ENCODE measurements at regions not wholly inside any gene's neighbourhood (a gene's known extent, or its start where the extent isn't known, plus 50 kb on each side); places are given as distances from the start of the nearest gene placed in this dataset.

DNA sequence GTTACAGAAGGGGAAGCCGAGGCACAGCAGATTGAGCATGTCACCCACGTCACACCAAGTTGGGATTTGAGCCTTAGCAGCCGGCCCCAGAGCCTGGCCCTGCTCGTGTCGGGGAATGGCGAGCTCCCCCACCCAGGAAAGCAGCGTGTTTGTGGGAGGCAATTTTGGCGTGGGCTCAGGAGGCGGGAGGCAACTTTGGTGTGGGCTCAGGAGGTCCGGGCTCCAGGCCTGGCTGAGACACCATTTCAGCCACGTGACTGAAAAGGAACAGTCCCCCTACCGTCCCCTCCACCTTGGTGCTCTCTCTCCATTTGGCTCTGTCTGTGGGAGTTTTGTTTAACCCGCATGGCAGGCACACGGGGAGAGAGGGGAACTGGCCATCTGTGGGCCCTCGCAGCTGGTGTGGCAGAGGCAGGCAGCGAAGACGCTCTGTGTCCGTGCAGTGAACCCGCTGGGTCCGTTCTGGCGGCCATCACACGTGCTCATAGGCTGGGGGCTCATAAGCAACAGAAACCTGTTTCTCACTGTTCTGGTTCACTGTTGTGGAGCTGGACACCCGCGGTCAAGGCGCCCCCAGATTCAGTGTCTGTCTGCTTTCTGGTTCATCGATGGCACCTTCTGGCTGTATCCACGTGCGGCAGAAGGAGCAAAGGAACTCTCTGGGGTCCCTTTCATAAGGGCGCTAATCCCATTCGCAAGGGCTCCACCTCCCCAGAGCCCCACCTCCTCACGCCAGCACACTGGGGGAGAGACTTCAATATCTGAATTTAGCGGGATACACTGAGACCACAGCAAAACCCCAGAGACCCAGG lies 110.2 kb downstream of the CRYAA start:
- H3K9ac ChIP-seq (replicated peaks; ENCODE audit: extremely low read depth, insufficient read depth, low read length) = no peak overlapping the region
- intact Hi-C loops (cut with micrococcal nuclease) = no loop called here
- H3K4me1 ChIP-seq (ENCODE audit: control insufficient read depth, extremely low read depth, insufficient read depth, low read length) = no peaks in the 10 kb centered on the region
- H3K27ac ChIP-seq (ENCODE audit: insufficient read depth, low read depth, low read length) = no peak overlapping the region
- H3K9me1 ChIP-seq (replicated peaks; ENCODE audit: control insufficient read depth, extremely low read depth, insufficient read depth, low read length) = no peaks in the 10 kb centered on the region
- H3K9me3 ChIP-seq (replicated peaks; ENCODE audit: control insufficient read depth, insufficient read depth, low read length) = no peaks in the 10 kb centered on the region
- no peaks in the 10 kb centered on the region for H3K79me2 ChIP-seq (ENCODE audit: control insufficient read depth, insufficient read depth, low read length)
- TF ChIP-seq, protein P1, sequence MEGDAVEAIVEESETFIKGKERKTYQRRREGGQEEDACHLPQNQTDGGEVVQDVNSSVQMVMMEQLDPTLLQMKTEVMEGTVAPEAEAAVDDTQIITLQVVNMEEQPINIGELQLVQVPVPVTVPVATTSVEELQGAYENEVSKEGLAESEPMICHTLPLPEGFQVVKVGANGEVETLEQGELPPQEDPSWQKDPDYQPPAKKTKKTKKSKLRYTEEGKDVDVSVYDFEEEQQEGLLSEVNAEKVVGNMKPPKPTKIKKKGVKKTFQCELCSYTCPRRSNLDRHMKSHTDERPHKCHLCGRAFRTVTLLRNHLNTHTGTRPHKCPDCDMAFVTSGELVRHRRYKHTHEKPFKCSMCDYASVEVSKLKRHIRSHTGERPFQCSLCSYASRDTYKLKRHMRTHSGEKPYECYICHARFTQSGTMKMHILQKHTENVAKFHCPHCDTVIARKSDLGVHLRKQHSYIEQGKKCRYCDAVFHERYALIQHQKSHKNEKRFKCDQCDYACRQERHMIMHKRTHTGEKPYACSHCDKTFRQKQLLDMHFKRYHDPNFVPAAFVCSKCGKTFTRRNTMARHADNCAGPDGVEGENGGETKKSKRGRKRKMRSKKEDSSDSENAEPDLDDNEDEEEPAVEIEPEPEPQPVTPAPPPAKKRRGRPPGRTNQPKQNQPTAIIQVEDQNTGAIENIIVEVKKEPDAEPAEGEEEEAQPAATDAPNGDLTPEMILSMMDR (IDR thresholded peaks at IDR 0.05; ENCODE audit: extremely low read depth in 1 of 2, insufficient read depth in 1 of 2, low read depth in 1 of 2, low read length in 2 of 2) = no peak
- TF ChIP-seq GATA2 (IDR thresholded peaks at IDR 0.05; ENCODE audit: insufficient read depth, insufficient read length, low read depth, low read length) (no peak), EZH2 (IDR thresholded peaks at IDR 0.05; ENCODE audit: borderline replicate concordance, low read depth, low read length, severe bottlenecking) (no peak), FOS (IDR thresholded peaks at IDR 0.05; ENCODE audit: borderline replicate concordance, insufficient read depth, low read length) (no peak), POLR2AphosphoS5 (IDR thresholded peaks at IDR 0.05; ENCODE audit: insufficient read depth, low read depth, low read length) (no peak), MYC (IDR thresholded peaks at IDR 0.05; ENCODE audit: low read depth, low read length) (no peak), POLR2A (IDR thresholded peaks at IDR 0.05; ENCODE audit: low read depth, low read length) (no peak), JUN (IDR thresholded peaks at IDR 0.05; ENCODE audit: borderline replicate concordance, insufficient read depth, insufficient read length, low read depth) (no peak)
- TF ChIP-seq, protein P2, sequence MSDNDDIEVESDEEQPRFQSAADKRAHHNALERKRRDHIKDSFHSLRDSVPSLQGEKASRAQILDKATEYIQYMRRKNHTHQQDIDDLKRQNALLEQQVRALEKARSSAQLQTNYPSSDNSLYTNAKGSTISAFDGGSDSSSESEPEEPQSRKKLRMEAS (IDR thresholded peaks at IDR 0.05; ENCODE audit: insufficient read depth, insufficient read length) = no peak
- no peak for DNase-seq (ENCODE audit: low read depth, low spot score)
- H4K20me1 ChIP-seq (replicated peaks; ENCODE audit: control insufficient read depth, extremely low read depth, insufficient read depth, low read length) = no peaks in the 10 kb centered on the region
- no peak overlapping the region for H2AFZ ChIP-seq (ENCODE audit: low read depth, low read length)
- no peaks in the 10 kb centered on the region for H3K36me3 ChIP-seq (ENCODE audit: control insufficient read depth in 2 of 2, extremely low read depth in 1 of 2, insufficient read depth in 2 of 2, low read length in 2 of 2)
- BruUV-seq (replicated peaks) = no TSS peak
- H3K27me3 ChIP-seq (ENCODE audit: control insufficient read depth in 2 of 2, insufficient read depth in 2 of 2, low read length in 2 of 2) = peaks cover 0 to 3% of the 10 kb centered on the region in 2 experiments
- ChIA-PET CTCF (no interaction called here), POLR2A (no interaction called here)
- no peak for FAIRE-seq
- H3K4me2 ChIP-seq (ENCODE audit: insufficient read depth, low read length) = no peak overlapping the region
- dilution Hi-C loops (cut with MboI; ENCODE audit: extremely low pct_ligation_motif_present, low sequenced_read_pairs) = no loop called here
- H3K4me3 ChIP-seq (replicated peaks in 1 of 3; ENCODE audit: insufficient read depth in 1 of 3, low read depth in 1 of 3, low read length in 3 of 3) = no peak overlapping the region
